ENCODE measurements at regions not wholly inside any gene's neighbourhood (a gene's known extent, or its start where the extent isn't known, plus 50 kb on each side); places are given as distances from the start of the nearest gene placed in this dataset.

DNA sequence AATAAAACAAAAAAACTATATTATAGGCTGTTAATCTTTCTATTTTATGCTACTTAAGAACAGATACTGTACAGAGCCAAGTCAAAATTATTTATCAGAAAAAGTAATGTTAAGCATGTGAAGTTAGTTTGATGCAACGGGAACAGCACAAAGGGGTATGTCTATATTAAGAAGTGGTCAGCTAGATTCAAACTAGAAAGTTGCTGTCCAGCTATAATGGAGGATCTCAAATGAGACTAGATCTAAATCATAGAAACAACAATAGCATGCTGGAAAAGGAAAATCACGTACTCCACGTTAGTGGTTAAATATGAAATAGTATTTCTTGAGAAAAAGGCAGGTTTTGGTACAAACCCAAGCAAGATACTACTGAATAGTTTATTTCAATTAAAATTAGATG is 1124.0 kb downstream of the GRIK2 start:
- no peak for TF ChIP-seq EP300 (IDR thresholded peaks at IDR 0.05; ENCODE audit: low read depth)
- no peak for TF ChIP-seq POLR2A (IDR thresholded peaks at IDR 0.05)
- TF ChIP-seq, protein P1, sequence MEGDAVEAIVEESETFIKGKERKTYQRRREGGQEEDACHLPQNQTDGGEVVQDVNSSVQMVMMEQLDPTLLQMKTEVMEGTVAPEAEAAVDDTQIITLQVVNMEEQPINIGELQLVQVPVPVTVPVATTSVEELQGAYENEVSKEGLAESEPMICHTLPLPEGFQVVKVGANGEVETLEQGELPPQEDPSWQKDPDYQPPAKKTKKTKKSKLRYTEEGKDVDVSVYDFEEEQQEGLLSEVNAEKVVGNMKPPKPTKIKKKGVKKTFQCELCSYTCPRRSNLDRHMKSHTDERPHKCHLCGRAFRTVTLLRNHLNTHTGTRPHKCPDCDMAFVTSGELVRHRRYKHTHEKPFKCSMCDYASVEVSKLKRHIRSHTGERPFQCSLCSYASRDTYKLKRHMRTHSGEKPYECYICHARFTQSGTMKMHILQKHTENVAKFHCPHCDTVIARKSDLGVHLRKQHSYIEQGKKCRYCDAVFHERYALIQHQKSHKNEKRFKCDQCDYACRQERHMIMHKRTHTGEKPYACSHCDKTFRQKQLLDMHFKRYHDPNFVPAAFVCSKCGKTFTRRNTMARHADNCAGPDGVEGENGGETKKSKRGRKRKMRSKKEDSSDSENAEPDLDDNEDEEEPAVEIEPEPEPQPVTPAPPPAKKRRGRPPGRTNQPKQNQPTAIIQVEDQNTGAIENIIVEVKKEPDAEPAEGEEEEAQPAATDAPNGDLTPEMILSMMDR (IDR thresholded peaks at IDR 0.05) = no peak
